HG02798 (cell line): ENCODE measurements at regions not wholly inside any gene's neighbourhood (a gene's known extent, or its start where the extent isn't known, plus 50 kb on each side); places are given as distances from the start of the nearest gene placed in this dataset.
"Not testable (repeated sequence)": the region's sequence is repeated elsewhere in the genome, so short reads cannot be mapped to it uniquely, and the experiment has no call there.

ENCODE experiments used
- ATAC-seq: cut with Tn5 transposase; IDR thresholded peaks from one replicate; pipeline ENCODE4 v1.9.1; 2021; ENCODE audit warnings: mild to moderate bottlenecking; ENCODE audit not compliant: unreplicated experiment, poor library complexity

DNA sequence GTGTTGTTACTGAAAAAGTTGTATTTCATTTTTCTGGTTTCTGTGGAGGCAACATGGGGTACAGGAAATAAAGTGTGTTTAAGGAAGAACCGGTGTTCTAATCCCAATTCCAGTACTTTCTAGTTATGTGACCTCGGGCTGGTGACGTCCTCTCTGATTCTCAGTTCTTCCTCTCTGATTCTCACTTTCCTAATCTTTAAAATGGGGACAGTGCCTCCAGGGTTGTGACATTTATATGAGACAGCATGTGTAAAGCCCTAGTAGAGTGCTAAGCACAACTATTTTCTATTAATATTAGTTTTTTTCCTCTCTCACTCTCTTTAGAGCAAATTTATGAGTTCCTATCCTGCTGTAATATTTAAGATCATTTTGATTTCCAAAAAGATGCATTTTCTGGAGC is 50.9 kb upstream of the PTPDC1 start:
- ATAC-seq: no peak

DNA sequence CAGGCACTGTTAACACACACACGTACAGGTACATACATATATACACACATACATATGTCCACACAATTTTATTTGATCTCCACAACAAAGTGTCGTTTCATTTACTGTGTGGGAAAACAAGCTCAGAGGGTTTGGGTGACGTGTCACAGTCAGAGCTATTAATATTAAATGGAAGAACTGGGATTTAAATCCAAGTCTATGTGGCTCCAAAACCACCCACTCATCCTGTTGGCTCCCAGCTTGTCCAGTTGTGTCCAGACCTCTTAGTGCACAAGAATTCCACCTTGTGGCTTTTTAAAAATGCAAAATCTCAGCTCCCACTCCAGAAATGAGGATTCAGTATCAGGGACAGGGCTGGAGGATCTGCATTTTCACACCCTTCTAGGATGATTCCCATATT is 52.3 kb upstream of the PTPDC1 start:
- ATAC-seq: no peak

DNA sequence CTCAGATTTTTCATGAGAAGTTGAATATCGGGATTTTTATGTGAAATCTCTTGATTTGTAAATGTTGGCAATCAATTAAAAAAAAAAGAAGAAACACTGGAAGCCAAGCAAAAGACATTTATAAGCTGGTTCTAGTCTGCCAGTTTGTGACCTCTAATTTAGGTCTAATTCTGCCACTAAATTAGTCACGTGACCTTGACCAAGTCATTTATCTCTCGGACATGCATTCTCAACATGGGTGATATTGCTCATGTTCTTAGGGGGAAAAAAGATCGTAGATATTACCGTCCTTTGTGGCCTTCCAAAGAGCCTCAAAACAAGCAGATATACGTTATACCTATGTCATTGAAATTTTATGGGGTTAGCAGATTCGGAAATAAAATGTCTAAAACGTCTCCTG is 52.9 kb upstream of the PTPDC1 start:
- no peak for ATAC-seq

DNA sequence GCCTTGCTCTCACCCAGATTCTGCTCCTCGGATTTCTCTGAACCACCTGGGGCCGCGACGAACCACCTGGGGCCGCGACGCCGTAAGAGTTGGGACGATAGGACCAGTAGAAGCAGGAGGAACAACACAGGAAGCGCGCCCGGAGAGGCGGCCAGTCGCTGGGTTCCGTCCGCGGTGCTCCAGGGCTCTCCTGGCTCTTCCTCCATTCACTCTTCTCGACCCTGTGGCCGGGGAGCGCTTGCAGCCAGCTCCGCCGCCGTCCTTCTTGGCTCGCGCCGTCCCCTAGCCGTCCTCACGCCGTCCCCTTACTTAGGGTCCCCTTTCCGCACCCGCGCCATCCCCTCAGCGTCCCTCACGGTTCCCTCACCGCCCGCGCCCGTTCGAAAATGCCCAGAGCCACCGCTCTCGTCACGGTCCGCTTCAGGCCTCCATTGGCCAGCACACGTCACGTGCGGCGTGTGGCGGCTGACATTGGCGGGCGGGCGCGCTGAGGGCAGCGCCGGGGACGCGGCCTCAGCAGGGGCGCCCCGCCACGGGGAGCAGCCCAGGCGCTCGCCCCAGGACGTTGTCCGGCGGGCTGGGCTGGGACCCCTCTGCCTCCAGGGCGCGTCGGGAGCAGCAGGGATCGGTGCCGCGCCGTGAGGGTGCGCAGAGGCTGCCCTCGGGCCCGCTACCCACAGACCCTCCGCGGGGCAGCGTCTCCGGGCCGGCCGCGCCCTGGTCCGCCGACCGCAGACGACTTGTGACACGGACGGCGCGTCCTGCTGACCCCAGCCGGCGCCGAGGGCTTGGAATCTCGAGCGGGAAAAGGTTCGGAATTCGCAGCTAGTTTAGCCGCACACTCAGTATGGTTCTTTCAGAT is 53.7 kb upstream of the PTPDC1 start:
- ATAC-seq: peak; percentile 100

DNA sequence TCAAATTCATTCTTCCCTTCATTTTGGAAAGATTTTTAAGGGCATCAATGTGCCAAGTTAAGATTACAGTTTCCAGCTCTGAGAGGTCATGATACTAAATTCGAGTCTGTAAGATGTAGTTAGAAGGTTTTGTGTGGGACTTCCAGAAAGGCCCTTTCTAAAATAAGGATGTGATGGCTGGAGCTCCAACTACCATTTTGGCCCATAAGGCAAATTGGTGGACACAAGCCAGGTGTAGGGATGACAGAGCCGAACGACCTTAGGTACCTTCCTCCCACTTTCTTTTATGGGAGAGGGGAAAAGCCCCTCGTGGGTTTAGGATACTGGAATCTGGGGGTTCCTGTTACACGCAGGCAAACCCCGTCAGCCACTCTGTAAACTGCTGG is 54.3 kb upstream of the PTPDC1 start:
- no peak for ATAC-seq

DNA sequence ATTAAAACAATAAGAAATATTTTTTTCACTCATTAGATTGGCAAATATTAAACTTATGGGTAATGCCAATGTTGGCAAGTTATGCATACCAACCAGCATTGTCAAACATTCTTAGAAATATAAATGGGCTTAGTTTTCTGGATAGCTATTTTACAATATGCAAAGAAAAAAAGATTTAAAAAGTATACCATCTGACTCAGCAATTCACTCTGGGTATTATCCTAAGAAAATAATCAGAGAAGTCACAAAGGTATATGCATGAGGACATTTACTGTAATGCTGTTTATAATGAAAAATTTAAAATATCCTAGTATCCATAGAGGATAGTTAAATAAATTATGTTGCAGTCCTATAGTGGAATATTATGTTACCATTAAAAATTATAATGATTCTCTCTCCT is 57.4 kb upstream of the PTPDC1 start:
- no peak for ATAC-seq

DNA sequence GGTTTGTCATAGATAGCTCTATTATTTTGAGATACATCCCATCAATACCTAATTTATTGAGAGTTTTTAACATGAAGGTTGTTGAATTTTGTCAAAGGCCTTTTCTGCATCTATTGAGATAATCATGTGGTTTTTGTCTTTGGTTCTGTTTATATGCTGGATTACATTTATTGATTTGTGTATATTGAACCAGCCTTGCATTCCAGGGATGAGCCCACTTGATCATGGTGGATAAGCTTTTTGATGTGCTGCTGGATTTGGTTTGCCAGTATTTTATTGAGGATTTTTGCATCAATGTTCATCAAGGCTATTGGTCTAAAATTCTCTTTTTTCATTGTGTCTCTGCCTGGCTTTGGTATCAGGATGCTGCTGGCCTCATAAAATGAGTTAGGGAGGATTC is 61.8 kb upstream of the PTPDC1 start:
- ATAC-seq: not testable (repeated sequence)

DNA sequence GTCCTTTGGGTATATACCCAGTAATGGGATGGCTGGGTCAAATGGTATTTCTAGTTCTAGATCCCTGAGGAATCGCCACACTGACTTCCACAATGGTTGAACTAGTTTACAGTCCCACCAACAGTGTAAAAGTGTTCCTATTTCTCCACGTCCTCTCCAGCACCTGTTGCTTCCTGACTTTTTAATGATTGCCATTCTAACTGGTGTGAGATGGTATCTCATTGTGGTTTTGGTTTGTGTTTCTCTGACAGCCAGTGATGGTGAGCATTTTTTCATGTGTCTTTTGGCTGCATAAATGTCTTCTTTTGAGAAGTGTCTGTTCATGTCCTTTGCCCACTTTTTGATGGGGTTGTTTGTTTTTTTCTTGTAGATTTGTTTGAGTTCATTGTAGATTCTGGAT is 63.4 kb upstream of the PTPDC1 start:
- not testable (repeated sequence) for ATAC-seq

DNA sequence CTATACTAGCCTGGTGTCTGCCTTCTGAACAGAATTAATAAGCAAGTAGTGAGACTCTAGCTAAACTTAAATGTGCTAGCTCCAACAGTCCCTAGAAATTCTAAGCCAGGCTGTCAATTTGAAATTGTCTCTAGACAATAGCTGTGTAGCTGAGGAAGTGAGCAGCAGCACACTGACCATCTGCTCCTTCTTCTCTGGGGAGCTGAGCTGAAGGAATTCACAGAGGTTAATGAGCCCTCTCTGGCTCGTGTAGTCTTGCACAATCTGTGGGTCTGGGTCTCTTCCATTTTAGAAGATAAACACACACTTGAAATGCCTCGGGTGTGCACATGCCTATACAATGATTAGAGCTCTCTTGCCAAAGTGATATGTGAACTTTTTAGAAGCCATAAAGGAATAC is 63.5 kb upstream of the BARX1 start:
- no peak for ATAC-seq

DNA sequence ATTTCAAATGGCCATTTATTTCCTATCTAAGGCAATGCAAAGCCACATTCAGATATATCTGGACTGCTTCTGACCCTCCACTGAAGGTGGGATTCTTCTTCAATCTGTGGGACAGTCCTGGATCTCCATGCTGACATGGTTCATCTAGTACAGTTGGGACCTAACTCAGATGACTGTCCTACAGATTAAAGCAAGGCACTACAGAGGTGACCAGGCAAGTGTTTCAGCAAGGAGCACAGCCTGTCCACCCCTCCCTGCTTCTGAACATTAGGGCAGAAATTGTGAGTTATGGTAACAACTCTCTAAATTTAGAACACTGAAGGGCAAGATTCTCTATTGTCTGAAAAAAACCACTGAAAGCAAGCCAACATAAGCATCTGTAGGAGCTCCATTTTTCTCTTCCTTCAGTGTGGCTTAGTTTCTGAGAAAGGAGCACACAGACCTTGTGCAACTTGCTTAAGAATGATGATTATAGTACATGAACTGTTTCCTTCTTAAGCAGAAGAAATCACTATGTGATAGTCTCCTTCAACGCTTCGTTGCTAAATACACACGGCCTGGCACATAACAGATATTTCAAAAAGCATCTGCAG is 62.9 kb upstream of the BARX1 start:
- ATAC-seq: no peak

DNA sequence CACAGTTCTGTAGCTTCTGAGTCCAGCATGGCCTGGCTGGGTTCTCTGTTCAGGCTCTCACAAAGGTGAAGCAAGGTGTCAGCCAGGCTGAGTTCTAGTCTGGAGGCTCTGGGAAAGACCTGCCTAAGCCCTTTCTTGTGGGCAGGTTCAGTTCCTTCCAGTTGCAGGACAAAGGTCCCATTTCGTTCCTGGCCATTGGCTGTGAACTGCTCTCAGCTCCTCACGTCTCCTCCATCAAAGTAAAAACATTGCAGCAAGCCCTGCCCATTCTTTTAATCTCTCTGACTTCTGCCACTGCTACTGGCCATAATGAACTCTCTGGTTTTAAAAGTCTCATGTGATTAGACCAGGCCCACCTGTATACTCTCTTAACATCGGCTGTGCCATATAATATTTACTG is 61.6 kb upstream of the BARX1 start:
- ATAC-seq: no peak

DNA sequence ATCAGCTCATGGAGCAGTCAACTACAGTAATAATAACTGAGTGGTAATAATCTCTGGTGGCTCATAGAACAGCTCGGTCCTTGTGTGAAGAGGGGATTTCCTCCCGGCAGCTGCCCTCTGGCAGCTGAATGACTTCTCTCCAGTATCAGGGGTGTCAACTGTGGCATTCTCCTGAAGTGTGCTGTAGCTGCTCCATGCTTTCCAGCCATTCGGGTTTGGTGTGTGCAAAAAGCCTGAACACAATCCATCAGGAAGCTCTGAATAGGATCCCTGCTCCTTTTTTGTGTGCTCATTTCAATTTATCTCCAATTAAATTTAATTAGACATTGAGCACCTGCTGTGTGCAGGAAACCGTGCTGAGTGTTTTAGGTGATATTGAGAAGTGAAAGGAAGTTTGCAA is 59.8 kb upstream of the BARX1 start:
- ATAC-seq: no peak

DNA sequence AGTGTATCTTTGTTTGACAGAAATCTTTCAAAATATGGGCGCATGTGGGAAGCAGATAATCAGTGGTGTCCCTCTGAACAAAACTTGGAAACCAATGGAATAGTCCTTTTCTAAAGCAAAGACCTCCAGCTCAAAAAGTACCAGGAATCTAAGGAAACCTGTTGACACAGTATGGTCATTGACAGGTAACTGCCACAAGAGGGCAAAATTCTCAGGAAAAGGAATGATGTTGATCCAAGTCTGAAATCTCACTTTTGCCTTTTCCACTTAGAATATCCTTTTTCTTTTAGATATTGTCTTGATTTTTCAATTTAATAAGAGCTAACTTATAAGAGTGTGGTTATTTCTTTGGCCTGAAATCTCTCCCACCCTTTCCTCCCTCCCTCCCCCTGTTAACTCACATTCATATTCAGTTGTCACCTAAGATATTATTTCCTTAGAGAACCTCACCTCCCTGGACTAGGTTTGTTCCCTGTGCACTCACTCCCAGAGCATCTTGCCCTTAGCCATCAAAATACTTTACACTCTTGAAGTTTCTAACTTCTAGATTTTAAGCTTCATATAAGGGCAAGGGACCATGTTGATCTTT is 59.0 kb upstream of the BARX1 start:
- no peak for ATAC-seq

DNA sequence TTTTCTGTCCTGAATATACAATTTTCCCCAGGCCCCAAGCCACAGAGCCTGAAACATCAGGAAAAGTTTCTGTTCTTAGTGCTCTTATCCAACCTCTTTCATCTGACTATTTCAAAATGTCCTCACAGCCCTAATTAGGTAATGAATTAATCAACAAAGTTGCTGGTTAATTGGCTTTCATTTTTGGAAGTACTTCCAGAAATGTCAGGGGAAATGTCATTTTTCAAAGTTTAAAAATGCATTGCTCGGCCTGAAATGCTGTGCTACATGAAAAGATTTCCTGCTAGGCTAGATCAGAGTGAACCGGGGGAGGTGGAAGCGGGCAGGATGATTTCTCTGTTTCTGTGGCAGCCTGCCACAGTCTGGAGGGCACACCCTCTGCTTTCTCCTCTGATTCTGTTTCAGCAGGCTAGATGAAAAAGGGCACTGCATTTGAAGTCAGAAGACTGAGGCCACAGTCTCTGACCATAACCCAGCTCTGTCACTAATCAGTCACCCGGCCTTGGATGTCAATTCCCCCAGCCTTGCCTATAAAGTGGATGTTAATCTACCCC is 55.9 kb upstream of the BARX1 start:
- ATAC-seq: no peak

DNA sequence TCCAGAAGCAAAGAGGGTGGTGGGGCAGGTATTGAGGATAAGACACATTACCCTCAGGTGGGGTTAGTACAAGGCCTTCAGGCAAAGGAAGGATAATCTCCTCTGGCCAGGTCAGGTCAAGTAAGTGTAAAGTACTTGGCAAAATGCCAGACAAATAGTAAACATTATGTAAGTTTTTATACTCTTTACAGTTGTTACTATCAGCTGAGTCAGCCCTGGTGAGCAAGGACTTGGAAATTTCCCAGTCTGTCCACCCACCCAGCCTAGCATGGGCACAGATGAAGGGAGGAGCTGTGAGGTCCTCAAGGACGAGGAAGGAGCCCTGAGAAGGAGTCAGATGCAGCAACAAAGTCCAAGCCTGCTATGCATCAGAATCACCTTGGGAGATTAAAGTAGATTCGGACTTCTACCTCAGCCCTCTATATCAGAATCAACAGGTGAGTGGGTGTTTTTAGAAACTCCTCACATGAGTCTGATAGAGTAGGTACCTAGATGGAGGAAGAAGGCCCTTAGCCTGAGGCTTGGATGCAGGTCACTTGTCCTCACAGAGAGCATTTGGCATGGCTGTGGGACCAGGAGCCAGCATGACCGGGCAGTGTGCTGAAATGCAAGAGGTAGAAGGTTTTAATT is 50.2 kb upstream of the BARX1 start:
- no peak for ATAC-seq
